GM19395 (cell line): ENCODE measurements at regions not wholly inside any gene's neighbourhood (a gene's known extent, or its start where the extent isn't known, plus 50 kb on each side); places are given as distances from the start of the nearest gene placed in this dataset.
"Not testable (repeated sequence)": the region's sequence is repeated elsewhere in the genome, so short reads cannot be mapped to it uniquely, and the experiment has no call there.

Experiments used
- ATAC-seq: cut with Tn5 transposase; IDR thresholded peaks from one replicate; pipeline ENCODE4 v1.9.1; 2021; ENCODE audit warnings: mild to moderate bottlenecking, moderate library complexity; ENCODE audit not compliant: unreplicated experiment

- no peak for ATAC-seq
Measured at GRCh38 chr18:79579807-79580497, 99.7 kb upstream of the CTDP1 start.

GRCh38 chr18:79580498-79581171 is 99.0 kb upstream of the CTDP1 start:
- ATAC-seq: no peak

- no peak for ATAC-seq
Measured at GRCh38 chr18:79581406-79581805, 98.2 kb upstream of the CTDP1 start.

- ATAC-seq: no peak
Measured at GRCh38 chr18:79581911-79582310, 97.7 kb upstream of the CTDP1 start.

GRCh38 chr18:79582978-79583377 is 96.6 kb upstream of the CTDP1 start:
- no peak for ATAC-seq

GRCh38 chr18:79583426-79583825 is 96.2 kb upstream of the CTDP1 start:
- ATAC-seq: no peak

- no peak for ATAC-seq
Measured at GRCh38 chr18:79583984-79584401, 95.6 kb upstream of the CTDP1 start.

- ATAC-seq: no peak
Measured at GRCh38 chr18:79584491-79585394, 94.9 kb upstream of the CTDP1 start.

- no peak for ATAC-seq
Measured at GRCh38 chr18:79585395-79586370, 93.9 kb upstream of the CTDP1 start.

- no peak for ATAC-seq
Measured at GRCh38 chr18:79586436-79587225, 93.0 kb upstream of the CTDP1 start.

- ATAC-seq: no peak
Measured at GRCh38 chr18:79587226-79587741, 92.3 kb upstream of the CTDP1 start.

- ATAC-seq: no peak
Measured at GRCh38 chr18:79587779-79588635, 91.6 kb upstream of the CTDP1 start.

GRCh38 chr18:79588636-79589481 is 90.7 kb upstream of the CTDP1 start:
- no peak for ATAC-seq

GRCh38 chr18:79589601-79590091 is 90.0 kb upstream of the CTDP1 start:
- no peak for ATAC-seq

GRCh38 chr18:79590191-79591031 is 89.2 kb upstream of the CTDP1 start:
- ATAC-seq: no peak

GRCh38 chr18:79591032-79591308 is 88.6 kb upstream of the CTDP1 start:
- no peak for ATAC-seq

GRCh38 chr18:79592684-79593083 is 86.9 kb upstream of the CTDP1 start:
- not testable (repeated sequence) for ATAC-seq
